GM18502 (cell line): ENCODE measurements at regions not wholly inside any gene's neighbourhood (a gene's known extent, or its start where the extent isn't known, plus 50 kb on each side); places are given as distances from the start of the nearest gene placed in this dataset.
A peak's percentile ranks its signal among the peaks of the same experiment; 100 is the strongest.
"Not testable (repeated sequence)": the region's sequence is repeated elsewhere in the genome, so short reads cannot be mapped to it uniquely, and the experiment has no call there.

Experiments
- ATAC-seq: cut with Tn5 transposase; IDR thresholded peaks from one replicate; pipeline ENCODE4 v1.9.1; 2021; ENCODE audit warnings: mild to moderate bottlenecking; ENCODE audit not compliant: unreplicated experiment, poor library complexity

GRCh38 chr12:23133471-23133870, 508.5 kb downstream of the ETNK1 start:
- no peak for ATAC-seq

- no peak for ATAC-seq
Measured at GRCh38 chr12:23139026-23139425, 514.1 kb downstream of the ETNK1 start.

- ATAC-seq, result no peak
Measured at GRCh38 chr12:23140710-23141109, 515.7 kb downstream of the ETNK1 start.

GRCh38 chr12:23141335-23141734, 516.4 kb downstream of the ETNK1 start:
- no peak for ATAC-seq

GRCh38 chr12:23146070-23146469, 521.1 kb downstream of the ETNK1 start:
- ATAC-seq, result not testable (repeated sequence)

GRCh38 chr12:23168459-23168858, 543.5 kb downstream of the ETNK1 start:
- ATAC-seq, result no peak

- no peak for ATAC-seq
Measured at GRCh38 chr12:23169012-23169695, 544.2 kb downstream of the ETNK1 start.

GRCh38 chr12:23169696-23170013, 544.7 kb downstream of the ETNK1 start:
- no peak for ATAC-seq

- ATAC-seq, result no peak
Measured at GRCh38 chr12:23174917-23175316, 549.9 kb downstream of the ETNK1 start.

- ATAC-seq, result no peak
Measured at GRCh38 chr12:23185346-23185745, 560.4 kb downstream of the ETNK1 start.

- ATAC-seq, result no peak
Measured at GRCh38 chr12:23186950-23187349, 562.0 kb downstream of the ETNK1 start.

GRCh38 chr12:23193552-23193951, 568.6 kb downstream of the ETNK1 start:
- ATAC-seq, result no peak

GRCh38 chr12:23197266-23197665, 572.3 kb downstream of the ETNK1 start:
- no peak for ATAC-seq

GRCh38 chr12:23202728-23203127, 577.8 kb downstream of the ETNK1 start:
- ATAC-seq, result no peak

- peak; percentile 93 for ATAC-seq
Measured at GRCh38 chr12:23204933-23205778, 580.2 kb downstream of the ETNK1 start.

- no peak for ATAC-seq
Measured at GRCh38 chr12:23209793-23210192, 584.8 kb downstream of the ETNK1 start.

GRCh38 chr12:23210573-23210972, 585.6 kb downstream of the ETNK1 start:
- no peak for ATAC-seq

GRCh38 chr12:23211384-23212320, 586.7 kb downstream of the ETNK1 start:
- ATAC-seq, result no peak

- no peak for ATAC-seq
Measured at GRCh38 chr12:23217158-23217557, 592.2 kb downstream of the ETNK1 start.

GRCh38 chr12:23217667-23218066, 592.7 kb downstream of the ETNK1 start:
- ATAC-seq, result no peak

GRCh38 chr12:23221066-23221465, 596.1 kb downstream of the ETNK1 start:
- no peak for ATAC-seq
